Activated T-helper 1 cell treated with anti-CD3 and anti-CD28 coated beads, Interleukin-12 subunit alpha, Interleukin-12 subunit beta, Interleukin-2, Interleukin-4 antibody, amounts not matched to agents 30 ng/mL and 10 ng/mL and 1 ng/mL, durations not matched to agents 14 hours and 24 hours and 36 hours (primary cell): ENCODE measurements at regions not wholly inside any gene's neighbourhood (a gene's known extent, or its start where the extent isn't known, plus 50 kb on each side); places are given as distances from the start of the nearest gene placed in this dataset.

Experiments
- DNase-seq: peaks from one replicate; pipeline ENCODE4 v3.0.0; 2021; ENCODE audit warnings: low spot score
- H3K27ac Mint-ChIP-seq: one replicate; pipeline ENCODE4 v1.8.0; 2021; ENCODE audit warnings: mild to moderate bottlenecking, mixed read lengths
- H3K27me3 Mint-ChIP-seq: one replicate; pipeline ENCODE4 v1.8.0; 2022; ENCODE audit warnings: mild to moderate bottlenecking, moderate library complexity, mixed read lengths; ENCODE audit not compliant: insufficient read depth
- H3K36me3 Mint-ChIP-seq: one replicate; pipeline ENCODE4 v1.8.0; 2021; ENCODE audit warnings: low read depth, mixed read lengths
- H3K4me1 Mint-ChIP-seq: one replicate; pipeline ENCODE4 v1.8.0; 2021; ENCODE audit warnings: low read depth, mixed read lengths
- H3K4me3 Mint-ChIP-seq: one replicate; pipeline ENCODE4 v1.8.0; 2021; ENCODE audit warnings: mild to moderate bottlenecking, moderate library complexity, mixed read lengths
- H3K9me3 Mint-ChIP-seq: one replicate; pipeline ENCODE4 v1.8.0; 2021; ENCODE audit warnings: mixed read lengths
- intact Hi-C: fragments of 100-400 bp; cut with micrococcal nuclease; formaldehyde crosslinking; loops from one replicate; pipeline ENCODE4 v1.15.1; 2024

- Mint-ChIP-seq H3K27me3 (no peaks in the 10 kb centered on the region), H3K9me3 (no peaks in the 10 kb centered on the region), H3K27ac (no peak overlapping the region), H3K36me3 (no peaks in the 10 kb centered on the region), H3K4me1 (no peaks in the 10 kb centered on the region), H3K4me3 (no peak overlapping the region)
- intact Hi-C loops, result no loop called here
- DNase-seq, result no peak
These were observed 853.5 kb upstream of the ADAMTS5 start for GRCh38 chr21:27820342-27820741.

- no peaks in the 10 kb centered on the region for H3K9me3 Mint-ChIP-seq
- H3K4me1 Mint-ChIP-seq, result no peaks in the 10 kb centered on the region
- no peaks in the 10 kb centered on the region for H3K36me3 Mint-ChIP-seq
- no peaks in the 10 kb centered on the region for H3K27me3 Mint-ChIP-seq
- intact Hi-C loops, result no loop called here
- DNase-seq, result no peak
- no peak overlapping the region for H3K4me3 Mint-ChIP-seq
- H3K27ac Mint-ChIP-seq, result no peak overlapping the region
These were observed 852.4 kb upstream of the ADAMTS5 start for GRCh38 chr21:27819299-27819698.

GRCh38 chr21:27818847-27819246 is 852.0 kb upstream of the ADAMTS5 start:
- no peak overlapping the region for H3K4me3 Mint-ChIP-seq
- no peaks in the 10 kb centered on the region for H3K4me1 Mint-ChIP-seq
- no peaks in the 10 kb centered on the region for H3K9me3 Mint-ChIP-seq
- no peak overlapping the region for H3K27ac Mint-ChIP-seq
- H3K36me3 Mint-ChIP-seq, result no peaks in the 10 kb centered on the region
- no peak for DNase-seq
- no peaks in the 10 kb centered on the region for H3K27me3 Mint-ChIP-seq
- intact Hi-C loops, result no loop called here

GRCh38 chr21:27817902-27818623 is 851.2 kb upstream of the ADAMTS5 start:
- H3K27ac Mint-ChIP-seq, result no peak overlapping the region
- intact Hi-C loops, result no loop called here
- no peak overlapping the region for H3K4me3 Mint-ChIP-seq
- H3K9me3 Mint-ChIP-seq, result no peaks in the 10 kb centered on the region
- no peaks in the 10 kb centered on the region for H3K4me1 Mint-ChIP-seq
- no peaks in the 10 kb centered on the region for H3K27me3 Mint-ChIP-seq
- no peaks in the 10 kb centered on the region for H3K36me3 Mint-ChIP-seq
- DNase-seq, result no peak

GRCh38 chr21:27817074-27817473 is 850.2 kb upstream of the ADAMTS5 start:
- Mint-ChIP-seq H3K27ac (no peak overlapping the region), H3K4me3 (no peak overlapping the region), H3K27me3 (no peaks in the 10 kb centered on the region), H3K4me1 (no peaks in the 10 kb centered on the region), H3K9me3 (no peaks in the 10 kb centered on the region), H3K36me3 (no peaks in the 10 kb centered on the region)
- no peak for DNase-seq
- intact Hi-C loops, result no loop called here

GRCh38 chr21:27816301-27816700 is 849.4 kb upstream of the ADAMTS5 start:
- Mint-ChIP-seq H3K4me3 (no peak overlapping the region), H3K4me1 (no peaks in the 10 kb centered on the region), H3K36me3 (no peaks in the 10 kb centered on the region), H3K27me3 (no peaks in the 10 kb centered on the region), H3K9me3 (no peaks in the 10 kb centered on the region), H3K27ac (no peak overlapping the region)
- intact Hi-C loops, result no loop called here
- no peak for DNase-seq

GRCh38 chr21:27814226-27814625 is 847.3 kb upstream of the ADAMTS5 start:
- DNase-seq, result no peak
- Mint-ChIP-seq H3K27me3 (no peaks in the 10 kb centered on the region), H3K4me3 (no peak overlapping the region), H3K36me3 (no peaks in the 10 kb centered on the region), H3K27ac (no peak overlapping the region), H3K9me3 (no peaks in the 10 kb centered on the region), H3K4me1 (no peaks in the 10 kb centered on the region)
- intact Hi-C loops, result no loop called here

- no peaks in the 10 kb centered on the region for H3K27me3 Mint-ChIP-seq
- intact Hi-C loops, result no loop called here
- H3K36me3 Mint-ChIP-seq, result no peaks in the 10 kb centered on the region
- no peak for DNase-seq
- H3K9me3 Mint-ChIP-seq, result no peaks in the 10 kb centered on the region
- no peaks in the 10 kb centered on the region for H3K4me1 Mint-ChIP-seq
- H3K27ac Mint-ChIP-seq, result no peak overlapping the region
- no peak overlapping the region for H3K4me3 Mint-ChIP-seq
These were observed 846.9 kb upstream of the ADAMTS5 start for GRCh38 chr21:27813750-27814149.

- Mint-ChIP-seq H3K27me3 (no peaks in the 10 kb centered on the region), H3K4me1 (no peaks in the 10 kb centered on the region), H3K4me3 (no peak overlapping the region), H3K36me3 (no peaks in the 10 kb centered on the region), H3K9me3 (no peaks in the 10 kb centered on the region), H3K27ac (no peak overlapping the region)
- no peak for DNase-seq
- intact Hi-C loops, result no loop called here
These were observed 846.5 kb upstream of the ADAMTS5 start for GRCh38 chr21:27813344-27813743.

- intact Hi-C loops, result no loop called here
- H3K9me3 Mint-ChIP-seq, result no peaks in the 10 kb centered on the region
- H3K27me3 Mint-ChIP-seq, result no peaks in the 10 kb centered on the region
- no peaks in the 10 kb centered on the region for H3K4me1 Mint-ChIP-seq
- no peak overlapping the region for H3K27ac Mint-ChIP-seq
- H3K4me3 Mint-ChIP-seq, result no peak overlapping the region
- no peaks in the 10 kb centered on the region for H3K36me3 Mint-ChIP-seq
- no peak for DNase-seq
These were observed 845.4 kb upstream of the ADAMTS5 start for GRCh38 chr21:27812279-27812678.

- Mint-ChIP-seq H3K4me3 (no peak overlapping the region), H3K9me3 (no peaks in the 10 kb centered on the region), H3K27me3 (no peaks in the 10 kb centered on the region), H3K36me3 (no peaks in the 10 kb centered on the region), H3K27ac (no peak overlapping the region), H3K4me1 (no peaks in the 10 kb centered on the region)
- DNase-seq, result no peak
- intact Hi-C loops, result no loop called here
These were observed 842.0 kb upstream of the ADAMTS5 start for GRCh38 chr21:27808923-27809322.

GRCh38 chr21:27807596-27807995 is 840.7 kb upstream of the ADAMTS5 start:
- no peaks in the 10 kb centered on the region for H3K9me3 Mint-ChIP-seq
- no peaks in the 10 kb centered on the region for H3K4me1 Mint-ChIP-seq
- no peak overlapping the region for H3K4me3 Mint-ChIP-seq
- H3K36me3 Mint-ChIP-seq, result no peaks in the 10 kb centered on the region
- no peak overlapping the region for H3K27ac Mint-ChIP-seq
- DNase-seq, result no peak
- no peaks in the 10 kb centered on the region for H3K27me3 Mint-ChIP-seq
- intact Hi-C loops, result no loop called here

- no peak overlapping the region for H3K4me3 Mint-ChIP-seq
- no peaks in the 10 kb centered on the region for H3K27me3 Mint-ChIP-seq
- intact Hi-C loops, result no loop called here
- no peak for DNase-seq
- H3K27ac Mint-ChIP-seq, result no peak overlapping the region
- no peaks in the 10 kb centered on the region for H3K9me3 Mint-ChIP-seq
- no peaks in the 10 kb centered on the region for H3K4me1 Mint-ChIP-seq
- H3K36me3 Mint-ChIP-seq, result no peaks in the 10 kb centered on the region
These were observed 839.4 kb upstream of the ADAMTS5 start for GRCh38 chr21:27806281-27806680.

GRCh38 chr21:27805696-27806095 is 838.8 kb upstream of the ADAMTS5 start:
- H3K4me1 Mint-ChIP-seq, result no peaks in the 10 kb centered on the region
- no peak overlapping the region for H3K4me3 Mint-ChIP-seq

More at GRCh38 chr21:27805696-27806095, 838.8 kb upstream of the ADAMTS5 start:
- Mint-ChIP-seq H3K27me3 (no peaks in the 10 kb centered on the region), H3K9me3 (no peaks in the 10 kb centered on the region), H3K36me3 (no peaks in the 10 kb centered on the region), H3K27ac (no peak overlapping the region)
- no peak for DNase-seq
- intact Hi-C loops, result no loop called here
